ENCODE measurements at regions not wholly inside any gene's neighbourhood (a gene's known extent, or its start where the extent isn't known, plus 50 kb on each side); places are given as distances from the start of the nearest gene placed in this dataset.

DNA sequence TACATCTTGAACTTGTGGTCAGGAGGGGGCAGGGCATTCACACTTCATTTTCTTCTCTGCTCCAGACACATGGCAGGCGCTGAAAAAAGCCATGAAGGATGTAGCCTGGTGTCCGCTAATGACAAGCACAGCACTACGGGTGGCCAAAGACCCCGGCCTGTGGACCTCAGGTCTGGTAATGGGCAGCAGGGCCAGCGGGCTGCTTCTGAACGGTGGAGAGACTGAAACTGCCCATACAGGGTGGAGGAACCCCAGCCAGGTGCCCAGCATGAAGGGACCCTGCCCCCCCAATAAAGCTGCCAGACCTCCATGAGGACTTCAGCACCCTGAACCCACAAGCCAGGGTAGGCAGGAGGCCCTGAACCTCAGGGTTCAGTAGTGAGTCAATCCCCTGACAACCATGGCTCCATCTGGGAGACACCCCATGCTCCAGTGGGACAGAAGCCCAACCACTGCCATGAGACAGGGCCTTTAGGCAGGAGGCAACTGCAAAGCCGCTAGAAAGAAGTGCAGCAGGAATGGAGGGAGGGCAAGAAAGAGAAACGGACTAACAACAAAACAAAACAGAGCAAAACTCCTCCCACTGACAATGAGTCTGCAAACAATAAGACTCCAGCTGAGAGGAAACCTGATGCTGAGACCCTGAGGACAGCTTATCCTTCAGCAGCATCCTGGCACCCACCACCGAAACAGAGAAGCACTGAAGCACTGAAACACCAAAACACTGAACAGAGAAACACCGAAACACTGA lies 140.2 kb upstream of the PPP2R2D start:
- no peak for DNase-seq

DNA sequence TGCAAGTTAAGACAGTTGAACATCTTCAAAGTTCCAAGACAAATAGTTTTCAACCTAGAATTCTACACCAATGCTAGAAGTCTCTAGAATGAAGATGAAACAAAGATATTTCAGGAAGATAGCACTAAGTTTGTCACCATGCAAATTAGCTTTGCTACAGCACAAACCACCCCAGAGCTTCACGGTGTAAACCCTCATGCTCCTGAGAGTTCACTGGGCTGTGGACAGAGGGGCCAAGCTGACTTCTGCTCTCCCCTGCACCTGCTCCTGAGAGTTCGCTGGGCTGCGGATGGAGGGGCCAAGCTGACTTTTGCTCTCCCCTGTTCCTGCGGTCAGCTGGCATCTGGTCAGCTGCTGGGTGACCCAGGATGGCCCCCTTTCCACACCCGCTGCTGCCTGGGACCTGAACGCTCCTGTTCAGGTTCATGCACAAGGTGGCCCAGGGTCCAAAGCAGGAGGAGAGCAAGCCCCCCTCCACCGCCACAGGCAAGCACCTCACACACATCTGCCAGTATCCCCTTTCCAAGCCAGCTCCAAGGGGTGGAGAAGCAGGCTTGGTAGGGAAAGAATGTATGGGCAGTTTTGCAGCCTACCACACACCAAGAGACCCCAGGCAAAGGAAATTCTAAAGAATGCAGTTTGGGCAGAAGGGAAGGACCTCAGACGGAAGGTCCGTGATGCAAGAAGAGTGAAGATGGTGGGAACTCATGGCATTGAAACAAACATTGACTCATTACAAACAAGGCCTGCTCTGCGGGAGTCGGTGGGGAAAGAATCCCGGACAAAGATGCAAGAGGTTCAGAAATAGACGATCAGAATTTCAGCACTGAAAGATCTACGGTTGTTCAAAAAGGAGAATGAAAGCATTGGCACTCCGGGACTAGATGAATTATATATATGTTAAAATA lies 137.8 kb upstream of the PPP2R2D start:
- no peak for DNase-seq

DNA sequence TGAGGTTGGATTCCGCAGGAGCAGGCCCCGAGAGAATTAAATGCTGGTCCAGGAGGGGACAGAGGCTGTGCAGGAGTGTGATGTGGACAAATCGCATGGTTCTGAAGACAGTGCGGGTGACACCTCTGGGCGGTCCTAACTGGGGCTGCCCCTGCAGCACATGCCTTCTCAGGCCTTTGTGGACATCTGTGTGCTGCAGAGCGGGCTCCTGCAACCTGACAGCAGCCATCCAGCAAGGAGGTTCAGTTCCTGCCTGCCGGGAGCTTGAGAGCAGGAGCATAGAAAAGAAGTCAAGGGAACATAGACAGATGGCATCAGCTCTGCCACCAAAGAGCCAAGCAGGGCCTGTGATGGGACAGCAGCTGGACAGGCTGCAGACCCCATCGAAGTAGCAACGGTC lies 135.9 kb upstream of the PPP2R2D start:
- DNase-seq = no peak

DNA sequence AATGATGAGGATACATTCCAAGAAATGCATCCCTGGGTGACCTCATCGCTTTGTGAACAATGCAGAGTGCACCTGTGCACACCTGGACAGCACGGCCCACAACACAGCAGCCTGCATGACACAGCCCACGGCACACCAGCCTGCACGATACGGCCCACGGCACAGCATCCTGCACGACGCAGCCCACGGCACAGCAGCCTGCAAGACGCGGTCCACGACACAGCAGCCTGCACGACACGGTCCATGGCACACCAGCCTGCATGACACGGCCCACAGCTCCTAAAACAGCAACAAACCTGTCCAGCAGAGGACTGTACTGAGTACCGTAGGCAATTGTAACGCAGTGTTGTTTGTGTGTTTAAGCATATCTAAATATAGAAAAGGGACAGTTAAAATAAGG lies 134.7 kb upstream of the PPP2R2D start:
- DNase-seq = no peak

DNA sequence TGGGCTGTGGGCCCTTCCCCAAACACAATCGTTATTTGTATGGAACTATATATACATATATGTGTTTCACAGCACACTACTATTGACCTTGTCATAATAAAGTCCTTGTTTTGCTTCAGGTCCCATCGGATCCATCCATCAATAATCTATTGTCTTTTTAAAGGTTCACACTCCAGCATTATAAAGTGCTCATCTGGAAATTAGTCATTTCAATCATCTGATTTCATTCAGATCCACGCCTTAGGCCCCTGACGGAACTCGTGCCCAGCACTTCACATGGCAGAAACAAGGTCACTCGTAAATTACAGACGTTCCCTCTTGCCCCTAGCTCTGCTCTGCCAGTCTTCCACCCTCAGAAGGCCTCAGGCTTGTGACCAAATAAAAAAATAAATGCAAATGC lies 133.1 kb upstream of the PPP2R2D start:
- DNase-seq = no peak

DNA sequence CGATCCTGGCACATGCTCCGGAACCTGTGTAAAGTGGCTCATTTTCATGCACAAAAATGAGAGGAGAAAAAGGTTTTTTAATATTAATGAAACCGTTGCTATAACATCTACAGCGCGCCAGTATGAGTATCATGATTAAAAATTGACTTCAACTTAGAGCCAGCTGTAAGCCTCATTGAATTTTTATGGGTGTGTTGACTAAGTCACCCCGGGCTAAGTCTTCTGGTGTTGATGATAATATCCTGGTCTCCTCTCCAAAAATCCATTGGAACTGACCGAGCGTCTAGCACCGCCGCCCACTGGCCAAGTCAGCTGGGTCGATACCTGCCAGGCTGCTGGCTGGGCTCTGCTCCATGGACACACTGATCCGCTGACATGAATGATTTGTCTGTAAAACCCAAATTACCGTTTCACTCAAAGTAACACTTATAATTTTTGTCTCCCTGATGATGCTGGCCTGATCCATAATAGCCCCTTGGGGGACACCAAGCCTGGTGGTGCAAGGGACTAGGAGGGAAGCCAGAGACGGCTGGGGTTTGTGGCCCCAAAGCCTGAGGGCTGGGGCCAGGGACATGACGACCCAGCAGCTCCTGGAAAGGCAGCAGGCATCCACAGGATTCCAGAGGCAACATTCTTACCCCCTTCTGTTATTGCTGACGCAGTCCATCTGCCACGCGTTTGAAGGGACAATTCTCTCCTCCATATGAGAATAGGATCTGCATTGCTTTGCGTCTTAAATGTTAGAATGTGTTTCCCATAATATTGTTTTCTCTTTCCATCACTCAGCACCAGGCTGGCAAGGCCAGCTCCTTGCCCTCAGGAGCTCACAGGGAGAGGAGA lies 131.0 kb upstream of the PPP2R2D start:
- no peak for DNase-seq

DNA sequence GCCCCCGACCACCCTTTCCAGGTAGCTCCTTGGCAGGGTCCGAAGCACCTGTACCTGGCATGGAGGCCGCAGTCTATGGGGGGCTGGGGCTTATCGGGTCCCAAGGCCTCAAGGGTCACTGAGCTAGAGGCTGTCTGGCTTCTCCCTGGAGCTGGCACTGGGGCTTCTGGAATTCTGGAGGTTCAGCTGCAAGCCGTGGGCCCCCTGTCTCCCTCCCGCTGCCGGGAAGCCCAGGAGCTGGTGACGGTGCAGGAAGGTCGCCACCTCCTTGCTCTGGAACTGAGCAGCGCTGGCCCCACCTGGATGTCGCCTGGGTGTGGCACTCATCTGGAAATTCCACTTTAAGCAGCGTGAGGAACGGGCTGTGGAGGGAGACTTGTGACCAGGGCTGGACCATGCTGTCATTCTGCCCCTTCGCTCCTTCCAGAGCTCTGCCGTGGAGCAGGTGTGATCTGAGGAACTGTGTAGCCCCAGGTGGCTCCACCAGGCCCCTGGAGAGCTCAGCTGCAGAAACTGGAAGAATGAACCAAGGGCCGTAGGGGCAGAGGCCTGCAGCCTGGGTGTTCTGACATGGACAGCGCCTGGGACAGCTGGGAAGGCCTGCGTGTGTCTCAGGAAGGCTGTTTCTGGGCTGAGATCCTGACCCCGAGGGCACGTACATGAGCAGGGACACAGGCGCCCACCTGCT lies 129.7 kb upstream of the PPP2R2D start:
- DNase-seq = no peak

DNA sequence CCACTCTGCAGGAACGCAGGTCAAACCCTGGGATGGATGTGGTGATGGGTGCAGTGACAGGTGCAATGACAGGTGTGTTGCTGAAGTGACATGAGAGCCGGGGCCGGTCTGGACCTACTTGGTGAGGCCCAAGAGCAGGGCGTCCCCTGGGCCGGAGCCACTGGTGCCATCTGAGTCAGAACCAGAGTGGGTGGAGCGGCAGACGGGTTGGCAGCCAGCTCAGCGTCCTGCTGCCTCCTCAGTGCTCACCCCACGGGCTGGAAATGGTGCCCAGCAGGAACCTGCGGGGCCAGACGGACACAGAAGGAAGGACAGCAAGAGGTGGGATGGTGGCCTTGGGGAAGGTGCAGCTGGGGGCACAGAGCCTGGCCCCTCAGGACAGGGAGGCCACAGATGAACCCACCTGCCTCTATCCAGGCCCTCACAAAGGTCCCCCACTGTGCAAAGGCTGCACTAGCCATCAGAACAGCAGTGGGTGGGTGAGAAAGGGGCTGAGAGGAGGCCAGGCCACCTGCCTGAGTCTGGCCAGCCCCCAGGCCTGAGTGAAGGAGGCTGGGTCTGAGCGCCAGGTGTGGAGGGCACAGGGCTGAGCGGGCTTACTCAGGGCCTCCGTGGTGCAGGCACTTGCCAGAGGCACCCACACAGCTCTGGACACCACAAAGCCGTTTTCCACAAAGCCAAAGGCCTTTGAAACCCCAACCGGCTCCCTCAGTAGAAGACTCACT lies 129.0 kb upstream of the PPP2R2D start:
- no peak for DNase-seq

DNA sequence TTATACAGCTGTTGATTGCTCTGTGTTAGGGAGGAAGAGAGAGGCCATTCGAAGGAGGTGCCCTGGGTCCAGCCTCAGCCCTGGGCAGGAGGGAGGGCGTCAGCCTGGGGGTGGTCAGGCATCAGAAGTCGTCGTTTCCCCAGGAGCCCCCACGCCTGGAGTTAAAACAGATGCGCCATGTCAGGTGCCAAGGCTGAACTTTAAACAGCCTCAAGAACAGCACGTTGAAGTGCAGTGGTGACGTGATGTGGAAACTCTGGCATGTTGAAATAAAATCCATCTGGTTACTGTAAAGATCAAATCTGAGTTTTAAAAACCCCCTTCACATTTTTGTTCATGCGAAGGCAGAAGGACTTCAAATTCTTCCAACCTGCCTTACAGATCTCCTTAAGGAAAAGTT lies 128.4 kb upstream of the PPP2R2D start:
- DNase-seq = no peak

DNA sequence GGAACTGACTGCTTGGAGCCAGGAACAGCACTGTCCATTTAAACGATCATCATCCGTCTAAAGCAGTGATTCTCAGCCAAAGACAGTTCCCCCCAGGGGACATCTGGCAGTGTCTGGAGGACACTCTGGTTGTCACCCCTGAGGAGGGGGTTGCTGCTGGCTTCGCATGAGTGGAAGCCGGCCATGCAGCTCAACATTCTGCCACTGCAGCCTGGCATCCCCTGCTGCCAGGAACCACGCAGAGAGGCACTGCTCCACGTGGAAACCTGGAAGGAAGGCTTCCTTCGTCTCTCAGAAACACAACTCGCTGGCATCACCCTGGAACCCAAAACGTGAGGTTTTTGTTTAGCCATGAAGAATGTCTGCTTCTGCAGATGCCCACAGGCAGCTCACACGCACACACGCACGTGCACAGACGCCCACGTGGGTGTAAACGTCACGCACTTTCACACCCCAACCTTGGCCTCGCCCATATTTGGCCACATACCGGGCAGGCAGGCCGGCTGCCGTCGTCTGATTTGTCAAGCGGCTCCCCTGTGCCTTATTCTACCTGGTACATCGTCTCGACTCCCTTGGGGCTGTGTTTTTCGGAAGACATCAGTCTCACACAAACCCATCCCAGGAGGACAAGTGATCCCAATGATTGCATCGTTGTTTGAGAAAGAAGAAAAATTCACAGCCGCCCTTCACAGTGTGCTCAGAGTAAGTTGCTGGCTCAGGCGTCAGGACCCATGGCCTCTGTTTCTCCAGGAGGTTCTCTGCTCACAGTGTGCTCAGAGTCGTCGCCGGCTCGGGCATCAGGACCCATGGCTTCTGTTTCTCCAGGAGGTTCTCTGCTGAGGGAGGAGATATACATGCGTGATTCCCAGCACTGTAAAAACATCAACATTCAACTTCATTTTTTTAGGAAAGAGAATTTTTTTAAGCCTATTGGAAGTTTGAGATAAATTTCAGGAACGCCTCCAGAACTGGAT lies 127.2 kb upstream of the PPP2R2D start:
- DNase-seq = no peak

DNA sequence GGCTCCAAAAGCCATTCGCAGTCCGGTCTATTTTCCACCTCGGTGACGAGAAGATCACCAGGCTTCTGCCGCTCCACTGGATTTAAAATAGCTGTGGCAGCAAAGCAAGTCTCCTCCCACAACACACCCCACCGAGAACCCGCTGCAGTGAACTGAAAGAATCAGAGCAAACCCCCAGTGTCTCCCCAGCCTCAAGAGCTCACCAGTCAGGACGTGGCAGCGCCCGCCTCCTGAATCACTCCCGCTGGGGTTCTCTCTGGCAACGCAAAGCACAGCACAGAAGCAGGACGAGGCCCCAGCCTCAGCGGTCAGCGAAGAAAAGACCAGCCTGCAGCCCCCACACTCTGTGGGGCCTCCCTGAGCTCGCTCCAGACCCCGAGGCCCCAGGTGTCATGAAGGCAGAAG lies 126.1 kb upstream of the PPP2R2D start:
- DNase-seq = no peak

DNA sequence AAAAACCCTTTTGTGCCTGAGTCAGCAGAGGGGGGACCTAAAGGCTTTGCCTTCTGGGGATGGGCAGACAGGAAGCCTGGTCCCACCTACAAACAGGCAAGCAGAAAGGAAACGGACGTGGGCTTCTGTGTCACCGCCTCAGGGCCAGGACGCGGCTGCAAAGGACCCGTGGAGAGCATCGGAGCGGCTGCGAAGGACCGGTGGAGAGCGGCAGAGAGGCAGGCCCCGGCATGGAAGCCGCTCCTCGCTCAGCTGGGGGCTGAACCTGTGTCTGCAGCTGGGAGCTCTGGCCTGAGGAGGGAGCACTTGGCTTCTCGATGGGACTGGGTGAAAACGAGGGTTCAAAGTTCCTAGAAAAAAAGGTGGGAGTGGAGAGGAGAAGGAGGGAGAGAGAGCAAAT lies 125.4 kb upstream of the PPP2R2D start:
- no peak for DNase-seq

DNA sequence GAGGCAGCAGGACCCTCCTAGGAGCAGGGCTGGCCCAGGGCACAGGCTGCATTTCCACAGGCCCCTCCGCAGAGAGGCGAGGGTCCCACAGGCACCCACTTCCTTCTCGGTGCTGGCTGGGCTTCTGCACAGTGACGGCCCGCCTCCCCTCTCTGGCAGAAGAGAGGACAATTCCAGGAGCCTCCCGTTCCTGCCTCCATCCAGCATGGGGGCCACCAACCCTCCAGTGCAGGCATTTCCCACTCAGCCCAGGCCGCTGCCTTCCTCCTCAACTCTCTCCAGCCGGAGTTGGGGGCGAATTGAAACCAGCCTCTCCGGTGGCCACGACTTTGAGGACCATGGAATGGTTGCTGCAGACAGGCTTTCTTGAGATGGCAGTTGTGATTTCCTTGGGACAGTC lies 125.0 kb upstream of the PPP2R2D start:
- DNase-seq = no peak

DNA sequence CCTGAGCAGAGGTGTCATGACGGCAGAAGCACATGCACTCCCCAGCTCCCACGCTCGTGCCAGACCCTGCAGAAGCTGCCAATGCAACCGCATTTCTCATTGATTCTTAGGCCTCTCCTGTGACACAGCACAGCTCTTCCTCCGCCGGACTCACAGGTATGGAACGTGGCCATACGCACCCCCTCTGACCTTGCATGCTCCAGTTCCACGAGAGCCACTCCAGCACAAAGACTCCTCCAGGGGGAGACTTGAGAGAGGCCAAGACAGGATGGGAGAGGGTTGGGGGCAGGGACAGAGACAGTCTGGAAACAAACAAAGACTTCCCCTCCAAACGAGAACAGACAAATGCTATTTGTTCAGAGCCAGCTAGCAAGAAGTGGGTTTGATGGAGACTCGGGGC lies 124.3 kb upstream of the PPP2R2D start:
- DNase-seq = no peak

DNA sequence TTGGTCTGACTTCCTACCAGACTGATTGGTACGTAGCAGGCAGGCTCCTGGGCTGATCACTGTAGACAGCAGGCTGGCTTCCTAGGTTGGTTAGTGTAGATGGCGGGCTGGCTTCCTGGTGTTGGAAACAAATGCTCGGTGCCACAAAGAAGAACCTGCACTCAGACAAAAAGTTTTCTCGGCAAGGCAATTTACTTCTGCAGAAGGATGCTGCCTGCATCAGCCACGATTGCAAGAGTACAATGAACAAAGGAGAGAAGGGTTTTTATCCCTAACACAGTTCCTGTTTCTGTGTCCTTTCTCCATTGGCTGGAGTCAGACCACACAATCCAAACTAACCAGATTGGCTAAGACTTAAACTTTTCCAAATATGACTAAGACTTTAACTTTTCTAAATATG lies 123.6 kb upstream of the PPP2R2D start:
- no peak for DNase-seq

DNA sequence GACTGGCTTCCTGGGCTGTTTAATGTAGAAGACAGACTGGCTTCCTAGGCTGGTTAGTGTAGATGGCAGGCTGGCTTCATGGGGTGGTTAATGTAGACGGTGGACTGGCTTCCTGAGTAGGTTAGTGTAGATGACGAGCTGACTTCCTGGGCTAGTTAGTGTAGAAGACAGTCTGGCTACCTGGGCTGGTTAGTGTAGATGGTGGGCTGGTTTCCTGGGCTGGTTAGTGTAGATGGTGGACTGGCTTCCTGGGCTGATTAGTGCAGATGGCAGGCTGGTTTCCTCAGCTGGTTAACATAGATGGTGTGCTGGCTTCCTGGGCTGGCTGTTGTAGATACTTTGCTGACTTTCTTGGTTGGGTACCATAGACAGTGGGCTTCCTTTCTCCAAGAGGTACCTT lies 122.9 kb upstream of the PPP2R2D start:
- DNase-seq = no peak

DNA sequence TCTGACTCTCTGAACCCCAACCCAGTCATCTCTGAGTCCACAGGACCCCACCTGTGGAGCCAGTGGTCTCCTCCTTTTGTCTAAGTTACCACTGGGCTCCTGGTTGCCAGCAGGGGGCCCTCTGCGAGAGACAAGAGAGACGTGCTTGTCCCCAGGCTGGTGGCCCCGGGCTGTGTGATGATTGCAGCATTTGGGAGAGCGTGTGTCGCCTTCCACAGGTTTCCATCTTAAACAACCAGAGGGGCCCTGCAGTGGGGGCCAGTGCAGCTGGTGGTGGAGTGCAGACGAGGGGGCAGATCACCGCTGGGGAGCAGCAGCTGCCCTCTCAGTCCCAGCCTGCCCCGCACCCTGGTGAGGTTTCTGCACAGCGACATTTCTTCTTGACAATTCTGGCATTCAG lies 122.4 kb upstream of the PPP2R2D start:
- no peak for DNase-seq

DNA sequence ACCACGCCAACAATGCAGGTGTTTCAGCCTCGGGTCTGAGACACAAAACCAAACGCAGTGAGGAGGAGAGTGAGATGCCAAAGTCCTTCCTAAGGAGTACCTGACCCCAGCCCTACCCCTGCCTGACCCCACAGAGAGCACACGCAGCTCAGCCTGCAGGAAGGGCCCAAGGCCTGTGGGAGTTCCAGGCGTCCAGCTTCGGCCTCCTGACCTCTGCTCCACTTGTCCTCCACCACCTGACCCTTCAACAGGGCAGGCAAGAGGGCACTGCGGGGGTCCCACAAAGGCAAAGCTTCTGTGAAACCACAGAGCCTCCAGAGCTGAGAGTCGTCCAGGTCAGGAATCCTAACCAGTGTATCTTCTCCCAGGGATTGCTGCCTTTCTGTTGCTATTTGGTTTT lies 122.0 kb upstream of the PPP2R2D start:
- no peak for DNase-seq

DNA sequence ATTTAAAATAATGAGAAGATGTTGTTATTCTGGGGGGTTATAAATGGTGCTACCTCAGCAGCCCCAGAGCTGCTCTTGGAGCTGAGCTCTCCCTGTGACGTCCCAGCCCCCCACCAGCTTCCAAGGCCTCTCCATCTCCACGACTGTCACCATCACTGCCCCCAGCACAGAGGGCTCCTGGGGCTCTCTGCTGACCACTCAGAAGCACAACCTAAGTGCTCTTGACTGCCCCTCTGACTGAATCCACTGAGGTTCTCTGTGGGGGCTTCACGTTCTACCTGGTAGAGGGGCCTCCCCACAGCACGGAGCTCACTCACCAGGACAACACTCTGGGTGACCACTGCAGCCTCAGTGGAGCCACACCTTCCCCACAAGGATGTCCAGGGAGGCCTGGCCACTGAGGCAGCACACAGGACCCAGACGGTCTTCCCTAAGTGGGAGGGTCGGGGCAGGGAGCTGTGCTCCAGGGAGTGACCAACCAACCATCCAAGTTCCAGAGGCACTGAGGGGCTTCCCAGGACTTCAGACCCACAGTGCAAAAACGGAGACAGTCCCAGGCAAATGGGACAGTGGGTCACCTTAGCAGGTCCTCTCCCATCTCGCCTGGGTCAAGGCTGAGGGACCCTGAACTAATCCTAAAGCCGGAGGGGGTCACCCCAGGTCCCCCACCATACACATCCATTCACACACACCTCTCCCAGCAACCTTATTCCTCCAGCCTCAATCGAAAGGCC lies 121.0 kb upstream of the PPP2R2D start:
- no peak for DNase-seq

DNA sequence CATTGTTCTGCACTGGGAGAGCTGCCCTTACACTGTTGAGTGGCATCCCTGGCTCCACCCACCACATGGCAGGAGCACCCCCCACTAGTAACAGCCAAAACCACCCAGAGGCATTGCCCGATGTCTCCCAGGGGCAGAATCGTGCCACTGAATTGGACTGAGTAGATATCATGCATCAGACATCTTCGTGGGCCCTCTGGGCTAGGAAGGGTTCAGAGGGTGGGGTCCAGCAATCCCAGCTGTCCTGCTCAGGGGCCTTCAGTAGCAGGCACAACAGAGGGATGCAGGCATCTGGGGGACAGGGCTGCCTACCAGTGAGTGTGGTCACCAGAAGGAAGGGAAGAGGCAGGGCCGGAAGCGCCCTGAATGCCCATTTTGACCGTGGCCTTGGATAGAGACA lies 119.7 kb upstream of the PPP2R2D start:
- no peak for DNase-seq
